HPDE6-E6E7 (cell line): ENCODE measurements at regions not wholly inside any gene's neighbourhood (a gene's known extent, or its start where the extent isn't known, plus 50 kb on each side); places are given as distances from the start of the nearest gene placed in this dataset.
"Not testable (repeated sequence)": the region's sequence is repeated elsewhere in the genome, so short reads cannot be mapped to it uniquely, and the experiment has no call there.

Experiments
- DNase-seq: peaks from one replicate; pipeline ENCODE4 v3.0.0; 2011; ENCODE audit warnings: missing footprints; ENCODE audit errors: extremely low spot score

- no peak for DNase-seq
Observed at GRCh38 chr2:160794926-160795325, 301.3 kb upstream of the RBMS1 start.

- no peak for DNase-seq
Observed at GRCh38 chr2:160803881-160804280, 310.3 kb upstream of the RBMS1 start.

DNA sequence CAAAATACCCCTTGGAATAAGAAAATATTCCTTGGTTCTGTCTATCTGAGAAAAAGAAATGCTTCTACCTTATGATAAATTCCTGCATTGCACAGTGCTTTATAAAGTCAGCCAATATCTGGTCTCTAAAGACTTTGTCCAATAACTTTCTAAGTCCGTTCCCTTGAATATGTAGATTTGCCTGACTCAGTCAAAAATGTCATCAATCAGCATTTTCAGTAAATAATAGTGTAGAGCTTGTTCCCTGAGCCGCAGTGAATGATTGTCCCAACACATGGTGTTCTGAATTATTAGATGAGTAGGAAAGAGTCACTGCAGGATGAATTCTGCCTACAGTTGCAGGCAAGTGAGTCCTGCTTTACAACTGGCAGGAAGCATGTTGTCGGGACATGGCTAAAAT is 316.8 kb upstream of the RBMS1 start:
- no peak for DNase-seq

DNA sequence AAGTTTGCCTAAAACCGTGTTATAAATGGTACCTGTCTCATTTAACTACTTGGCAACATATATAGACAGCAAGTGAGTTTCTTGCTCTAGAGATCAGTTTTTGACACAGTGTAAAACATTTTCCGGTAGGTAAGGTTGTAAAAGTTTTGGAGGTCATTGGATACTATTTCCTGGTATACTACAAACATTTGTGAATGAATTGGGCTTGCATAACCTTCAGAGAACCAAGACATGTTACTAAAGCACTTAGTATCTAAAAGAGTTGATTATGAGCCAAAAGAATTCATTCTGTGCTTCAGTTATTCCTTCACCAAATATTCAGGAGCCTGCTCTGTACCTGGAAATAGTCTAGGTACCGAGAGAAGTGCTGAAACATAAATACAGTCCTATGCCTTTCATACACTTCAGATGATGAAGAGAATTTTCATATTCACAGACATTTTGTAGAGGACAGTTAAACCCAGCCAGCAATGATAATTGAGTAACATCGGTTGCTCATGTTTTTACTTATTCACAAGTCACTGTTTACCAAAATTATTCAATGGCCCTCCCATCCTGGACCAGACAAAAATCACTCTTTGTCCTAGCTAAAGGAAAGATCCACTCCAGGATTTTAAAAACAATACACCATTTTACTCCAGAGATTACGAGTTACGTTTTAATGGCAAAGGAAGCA is 319.4 kb upstream of the RBMS1 start:
- no peak for DNase-seq

DNA sequence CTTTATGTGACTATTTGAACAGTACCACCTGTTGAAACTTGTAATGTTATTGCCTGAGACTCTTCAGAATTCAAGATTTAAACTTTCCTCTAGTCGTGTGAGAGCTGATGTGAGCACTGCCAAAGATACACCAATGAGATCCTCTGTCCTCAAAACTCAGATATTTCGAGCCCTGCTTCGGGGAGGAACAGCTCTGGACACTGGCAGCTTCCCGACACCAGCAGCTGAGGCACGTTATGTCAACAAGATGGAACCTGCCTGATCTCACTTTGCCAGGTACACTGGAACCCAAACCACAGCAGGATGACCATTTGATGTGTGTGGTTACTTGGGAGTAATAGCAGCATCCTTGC is 319.9 kb upstream of the RBMS1 start:
- no peak for DNase-seq

DNA sequence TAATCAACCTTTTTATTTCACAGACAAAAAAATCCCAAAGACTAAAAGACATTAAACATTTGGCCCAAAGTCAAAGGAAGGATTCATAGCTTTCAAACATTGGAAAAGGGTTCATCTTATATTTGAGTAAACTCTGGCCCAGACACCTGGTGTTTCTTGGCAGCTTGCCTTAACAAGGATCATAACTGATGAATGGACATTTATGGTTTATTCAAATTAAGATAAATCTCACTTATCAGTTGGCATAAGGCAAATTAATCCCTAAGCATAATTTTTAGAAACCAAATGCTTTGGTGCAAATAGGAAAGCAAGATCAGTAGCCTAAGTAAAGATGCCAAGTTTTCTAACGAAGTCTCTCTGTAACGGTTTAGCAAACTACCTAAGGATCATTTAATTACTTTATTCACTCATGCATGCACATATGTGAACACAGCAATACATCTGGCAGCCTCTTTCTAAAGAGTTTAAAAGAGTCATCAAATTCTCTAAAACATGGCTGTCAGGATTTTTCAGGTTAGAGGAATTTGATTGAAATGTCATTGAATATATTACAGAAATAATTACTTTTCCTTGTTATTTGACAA is 323.4 kb upstream of the RBMS1 start:
- no peak for DNase-seq

DNA sequence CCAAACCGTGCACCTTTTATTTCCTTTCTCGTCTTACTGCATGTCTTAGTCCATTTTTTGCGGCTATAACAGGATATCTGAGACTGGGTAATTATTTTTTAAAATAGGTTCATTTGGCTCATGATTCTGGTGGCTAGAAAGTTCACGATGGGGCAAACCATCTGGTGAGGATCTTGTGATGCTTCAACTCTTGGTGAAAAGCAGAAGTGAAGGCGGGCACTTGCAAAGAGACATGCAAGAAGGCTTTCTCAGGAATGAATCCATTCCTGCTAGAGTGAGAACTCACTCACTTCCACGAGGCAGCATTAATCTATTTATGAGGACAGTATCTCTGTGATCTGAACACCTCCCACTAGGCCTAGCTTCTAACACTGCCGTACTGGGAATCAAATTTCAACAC is 327.1 kb upstream of the RBMS1 start:
- DNase-seq, result no peak

DNA sequence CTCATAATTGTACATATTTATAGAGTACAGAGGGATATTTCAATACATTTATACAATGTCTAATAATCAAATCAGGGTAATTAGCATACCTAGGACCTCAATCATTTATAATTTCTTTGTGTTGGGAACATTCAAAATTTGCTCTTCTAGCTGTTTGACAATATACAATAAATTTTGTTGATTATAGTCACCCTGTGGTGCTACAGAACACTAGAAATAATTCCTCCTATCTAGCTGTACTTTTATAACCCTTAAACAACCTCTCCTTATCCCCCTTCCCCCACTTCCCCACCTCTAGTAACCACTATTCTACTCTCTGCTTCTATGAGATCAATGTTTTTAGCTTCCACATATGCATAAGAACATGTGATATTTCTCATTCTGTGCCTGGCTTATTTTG is 328.4 kb upstream of the RBMS1 start:
- DNase-seq, result no peak

DNA sequence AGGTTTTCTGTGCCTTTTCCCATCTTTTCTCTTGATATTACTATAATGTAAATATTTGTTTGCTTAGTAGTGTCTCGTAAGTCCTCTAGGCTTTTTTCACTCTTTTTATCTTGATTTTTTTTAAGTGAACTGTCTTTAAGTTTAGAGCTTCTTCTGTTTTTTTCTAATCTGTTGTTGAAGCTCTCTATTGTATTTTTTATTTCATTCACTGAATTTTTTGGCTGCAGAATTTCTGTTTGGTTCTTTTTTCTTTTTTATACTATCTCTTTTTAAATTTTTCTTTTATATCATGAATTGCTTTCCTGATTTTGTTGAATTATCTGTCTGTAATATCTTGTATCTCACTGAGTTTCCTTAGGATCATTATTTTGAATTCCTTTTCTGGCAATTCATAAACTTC is 331.8 kb upstream of the RBMS1 start:
- no peak for DNase-seq

- no peak for DNase-seq
Observed at GRCh38 chr2:160826496-160826895, 332.9 kb upstream of the RBMS1 start.

DNA sequence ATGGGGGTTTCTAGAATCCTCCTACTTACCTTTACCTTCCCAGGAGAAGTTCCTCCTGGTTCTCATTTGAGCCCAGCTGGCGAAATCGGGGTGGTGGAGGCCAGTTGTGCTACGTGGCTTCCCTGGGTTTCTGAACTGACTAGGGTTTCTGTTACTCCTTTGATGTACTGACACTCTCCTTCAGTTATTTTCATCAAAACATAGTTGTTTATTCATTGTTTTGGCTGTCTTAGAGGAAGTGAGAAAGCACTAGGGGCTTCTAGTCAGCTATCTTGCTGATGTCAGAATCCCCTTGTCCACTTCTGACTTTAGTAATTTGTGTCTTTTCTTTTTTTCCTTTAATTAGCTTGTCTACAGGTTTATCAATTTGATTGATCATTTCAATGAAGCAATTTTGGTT is 332.2 kb upstream of the TANK start:
- no peak for DNase-seq

DNA sequence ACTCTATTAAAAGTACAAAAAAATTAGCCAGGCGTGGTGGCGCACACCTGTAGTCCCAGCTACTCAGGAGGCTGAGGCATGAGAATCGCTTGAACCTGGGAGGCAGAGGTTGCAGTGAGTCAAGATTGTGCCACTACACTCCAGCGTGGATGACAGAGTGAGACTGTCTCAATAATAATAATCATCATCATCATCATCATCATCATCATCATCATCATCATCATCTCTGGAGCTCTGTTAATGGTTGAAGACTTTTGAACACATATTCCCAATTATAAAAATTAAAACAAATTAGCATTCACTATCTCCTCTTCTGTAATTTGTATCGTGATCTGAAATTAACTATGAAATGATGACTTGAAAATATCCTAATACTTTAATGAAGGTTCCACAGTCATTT is 327.8 kb upstream of the TANK start:
- DNase-seq, result not testable (repeated sequence)

- no peak for DNase-seq
Observed at GRCh38 chr2:160835166-160835565, 325.1 kb upstream of the TANK start.

DNA sequence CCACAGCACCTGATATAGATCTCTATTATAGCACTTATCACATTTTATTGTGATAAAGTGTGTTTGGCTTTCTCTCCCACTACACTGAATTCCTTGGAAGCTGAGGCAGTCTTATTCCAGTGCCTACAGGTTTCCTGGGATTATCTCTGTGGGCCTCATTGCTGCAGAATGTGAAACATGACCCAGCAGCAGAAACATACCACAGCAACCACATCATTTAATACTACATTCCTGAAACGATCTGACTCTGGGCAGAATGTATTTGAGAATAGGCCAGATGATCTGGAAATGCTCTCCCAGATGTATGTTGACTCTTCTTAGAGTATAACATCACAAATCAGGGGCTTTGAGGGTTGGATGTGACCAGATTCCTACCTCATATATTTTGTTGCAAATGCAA is 323.5 kb upstream of the TANK start:
- DNase-seq, result no peak

DNA sequence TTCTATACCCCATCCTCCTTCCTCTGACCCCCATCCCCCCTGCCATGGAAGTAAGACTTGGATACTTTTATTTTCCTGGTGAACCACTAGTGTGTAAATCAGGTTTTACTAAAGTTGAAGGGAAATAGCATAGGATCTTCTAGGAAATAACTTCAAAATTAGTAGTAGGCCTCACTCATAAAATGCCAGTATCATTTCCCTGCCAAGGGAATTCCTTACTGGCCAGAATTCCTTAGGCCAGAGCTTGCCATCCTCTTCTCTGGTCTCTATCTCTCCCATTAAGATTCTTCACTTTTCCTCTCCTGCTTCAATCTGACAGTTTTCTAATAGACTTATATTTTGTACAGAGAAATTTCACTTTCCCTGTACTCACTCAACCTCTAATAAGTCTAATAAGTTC is 322.8 kb upstream of the TANK start:
- DNase-seq, result no peak

GRCh38 chr2:160838147-160838546 is 322.1 kb upstream of the TANK start:
- DNase-seq, result no peak

- no peak for DNase-seq
Observed at GRCh38 chr2:160838691-160839090, 321.5 kb upstream of the TANK start.

GRCh38 chr2:160842286-160842685 is 317.9 kb upstream of the TANK start:
- no peak for DNase-seq

GRCh38 chr2:160859096-160859495 is 301.1 kb upstream of the TANK start:
- no peak for DNase-seq

GRCh38 chr2:160862226-160862625 is 298.0 kb upstream of the TANK start:
- no peak for DNase-seq

DNA sequence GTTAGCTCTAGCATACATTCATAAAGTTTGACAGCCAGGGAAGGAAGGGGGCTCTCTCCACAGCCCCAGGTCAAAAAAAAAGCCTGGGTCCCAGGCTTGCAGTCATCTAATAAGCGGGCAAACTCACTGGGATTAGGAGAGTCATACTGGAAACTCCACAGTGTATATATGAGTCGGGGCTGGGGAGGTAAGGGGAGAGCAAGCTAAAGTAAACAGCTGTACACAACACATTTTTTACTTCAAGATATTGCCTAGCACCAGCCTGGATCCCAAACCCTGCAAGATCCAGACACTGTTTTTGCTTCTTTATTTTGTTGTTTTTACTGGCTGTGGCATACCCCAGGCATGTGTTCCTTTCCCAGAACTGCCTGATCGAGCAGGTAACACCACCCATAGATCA is 291.3 kb upstream of the TANK start:
- DNase-seq, result no peak

DNA sequence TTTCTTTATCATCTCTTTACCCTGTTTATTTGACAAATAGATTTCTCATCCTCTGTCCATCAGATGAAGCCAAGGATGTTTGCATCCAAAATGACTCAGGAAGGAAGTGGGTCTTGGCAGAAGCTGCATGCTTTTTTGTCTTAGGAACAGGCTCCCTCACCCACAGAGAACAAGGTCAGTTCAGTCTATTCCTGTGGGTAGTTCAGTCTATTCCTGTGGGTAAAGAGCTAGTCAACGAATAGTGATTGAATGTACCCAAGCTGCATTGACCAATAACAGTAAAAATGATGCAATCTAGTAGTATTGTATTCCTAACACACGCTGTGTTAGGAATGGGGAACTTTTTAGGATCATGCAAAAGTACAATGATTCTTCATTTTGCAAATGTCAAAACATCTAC is 290.8 kb upstream of the TANK start:
- DNase-seq, result no peak

GRCh38 chr2:160870729-160871465 is 289.3 kb upstream of the TANK start:
- DNase-seq, result no peak
